ENCODE measurements at regions not wholly inside any gene's neighbourhood (a gene's known extent, or its start where the extent isn't known, plus 50 kb on each side); places are given as distances from the start of the nearest gene placed in this dataset.
A peak's percentile ranks its signal among the peaks of the same experiment; 100 is the strongest.

- FAIRE-seq, result no peak
Measured at GRCh38 chr11:90913131-90913668, 690.4 kb upstream of the CHORDC1 start.

GRCh38 chr11:90912631-90913030 lies 689.8 kb upstream of the CHORDC1 start:
- FAIRE-seq, result no peak

GRCh38 chr11:90911192-90911591 lies 688.3 kb upstream of the CHORDC1 start:
- no peak for FAIRE-seq

GRCh38 chr11:90908074-90908473 lies 685.2 kb upstream of the CHORDC1 start:
- FAIRE-seq, result no peak

- no peak for FAIRE-seq
Measured at GRCh38 chr11:90895850-90896249, 673.0 kb upstream of the CHORDC1 start.

GRCh38 chr11:90890347-90890746 lies 667.5 kb upstream of the CHORDC1 start:
- no peak for FAIRE-seq

- no peak for FAIRE-seq
Measured at GRCh38 chr11:90884181-90884580, 661.3 kb upstream of the CHORDC1 start.

- FAIRE-seq, result no peak
Measured at GRCh38 chr11:90874986-90875385, 652.1 kb upstream of the CHORDC1 start.

GRCh38 chr11:90874281-90874680 lies 651.4 kb upstream of the CHORDC1 start:
- FAIRE-seq, result no peak

- FAIRE-seq, result no peak
Measured at GRCh38 chr11:90867416-90867815, 644.6 kb upstream of the CHORDC1 start.

GRCh38 chr11:90856790-90857189 lies 633.9 kb upstream of the CHORDC1 start:
- peak; percentile 68 for FAIRE-seq

GRCh38 chr11:90855531-90855930 lies 632.7 kb upstream of the CHORDC1 start:
- no peak for FAIRE-seq

- FAIRE-seq, result no peak
Measured at GRCh38 chr11:90851196-90851595, 628.3 kb upstream of the CHORDC1 start.

GRCh38 chr11:90849312-90849711 lies 626.5 kb upstream of the CHORDC1 start:
- FAIRE-seq, result no peak

GRCh38 chr11:90847268-90847886 lies 624.5 kb upstream of the CHORDC1 start:
- no peak for FAIRE-seq

GRCh38 chr11:90846628-90847027 lies 623.8 kb upstream of the CHORDC1 start:
- FAIRE-seq, result no peak

- no peak for FAIRE-seq
Measured at GRCh38 chr11:90845799-90846198, 623.0 kb upstream of the CHORDC1 start.

- no peak for FAIRE-seq
Measured at GRCh38 chr11:90845126-90845525, 622.3 kb upstream of the CHORDC1 start.

- no peak for FAIRE-seq
Measured at GRCh38 chr11:90844041-90844440, 621.2 kb upstream of the CHORDC1 start.

- no peak for FAIRE-seq
Measured at GRCh38 chr11:90842681-90843080, 619.8 kb upstream of the CHORDC1 start.

- no peak for FAIRE-seq
Measured at GRCh38 chr11:90840071-90840470, 617.2 kb upstream of the CHORDC1 start.

- no peak for FAIRE-seq
Measured at GRCh38 chr11:90836031-90836430, 613.2 kb upstream of the CHORDC1 start.

GRCh38 chr11:90823446-90823845 lies 600.6 kb upstream of the CHORDC1 start:
- FAIRE-seq, result no peak

- no peak for FAIRE-seq
Measured at GRCh38 chr11:90822996-90823395, 600.1 kb upstream of the CHORDC1 start.

GRCh38 chr11:90818196-90818745 lies 595.4 kb upstream of the CHORDC1 start:
- no peak for FAIRE-seq

All from colon (tissue), 2 donors.